Endothelial cell of umbilical vein (primary cell): ENCODE measurements at regions not wholly inside any gene's neighbourhood (a gene's known extent, or its start where the extent isn't known, plus 50 kb on each side); places are given as distances from the start of the nearest gene placed in this dataset.

Experiments used
- CTCF ChIP-seq, 2 donors: IDR thresholded peaks; 1 replicate in 1 of 2; 2 replicates in 1 of 2; pipeline ENCODE4 v1.5.1; 2011; ENCODE audit warnings: low read length in 2 of 2, mild to moderate bottlenecking in 2 of 2, moderate library complexity in 2 of 2, control low read depth in 1 of 2, inconsistent platforms in 1 of 2, low read depth in 1 of 2; ENCODE audit not compliant: insufficient read depth in 1 of 2; ENCODE audit errors: extremely low read depth in 1 of 2
- EZH2 ChIP-seq: IDR thresholded peaks from 2 replicates; pipeline ENCODE4 v1.6.1; 2012; ENCODE audit warnings: borderline replicate concordance, low read depth, mild to moderate bottlenecking, moderate library complexity, low read length, inconsistent platforms; ENCODE audit not compliant: severe bottlenecking

GRCh38 chr2:188050726-188051125 is 240.9 kb upstream of the GULP1 start:
- TF ChIP-seq CTCF (IDR thresholded peaks at IDR 0.05; ENCODE audit: extremely low read depth in 1 of 2, insufficient read depth in 1 of 2, low read depth in 1 of 2, low read length in 2 of 2), result no peak
- no peak for TF ChIP-seq EZH2
